H1 (cell line): ENCODE measurements at regions not wholly inside any gene's neighbourhood (a gene's known extent, or its start where the extent isn't known, plus 50 kb on each side); places are given as distances from the start of the nearest gene placed in this dataset.

Experiments used
- BRCA1 ChIP-seq: IDR thresholded peaks from 2 replicates; pipeline ENCODE4 v1.6.1; 2012; ENCODE audit warnings: low read depth, low read length, improper control_type of control experiment
- CHD2 ChIP-seq: IDR thresholded peaks from 2 replicates; pipeline ENCODE4 v1.6.1; 2012; ENCODE audit warnings: low read length, improper control_type of control experiment
- EZH2 ChIP-seq: fragments of 200-600 bp; sonication (generic); IDR thresholded peaks from 2 replicates; pipeline ENCODE4 v1.7.1; 2012; ENCODE audit warnings: low read depth, mild to moderate bottlenecking, moderate library complexity, low read length, inconsistent platforms; ENCODE audit not compliant: severe bottlenecking
- GTF2F1 ChIP-seq: IDR thresholded peaks from 2 replicates; pipeline ENCODE4 v1.6.1; 2012; ENCODE audit warnings: low read depth, low read length, improper control_type of control experiment, borderline replicate concordance
- POLR2A ChIP-seq, 2 experiments: IDR thresholded peaks; 1 replicate in 1 of 2; 2 replicates in 1 of 2; pipeline ENCODE4 v1.6.1; 2011; ENCODE audit warnings: low read depth in 2 of 2, low read length in 2 of 2, mild to moderate bottlenecking in 2 of 2; ENCODE audit errors: control extremely low read depth in 1 of 2
- YY1 ChIP-seq: IDR thresholded peaks from 2 replicates; pipeline ENCODE4 v1.6.1; 2011; ENCODE audit warnings: low read depth, mild to moderate bottlenecking, low read length
- TF ChIP-seq, protein P1 (sequence below): IDR thresholded peaks from 2 replicates; pipeline ENCODE4 v1.6.1; 2012; ENCODE audit warnings: low read length, inconsistent platforms
- TF ChIP-seq, protein P2 (sequence below), 3 experiments: IDR thresholded peaks; 1 replicate in 2 of 3; 2 replicates in 1 of 3; pipeline versions ENCODE4 v1.5.1 to v1.6.1; 2011; ENCODE audit warnings: low read length in 3 of 3, mild to moderate bottlenecking in 3 of 3, inconsistent platforms in 2 of 3, low read depth in 1 of 3, moderate library complexity in 1 of 3; ENCODE audit not compliant: insufficient read depth in 1 of 3; ENCODE audit errors: control extremely low read depth in 1 of 3
- TF ChIP-seq, protein P3 (sequence below): IDR thresholded peaks from 2 replicates; pipeline ENCODE4 v1.6.1; 2012; ENCODE audit warnings: inconsistent platforms

DNA sequence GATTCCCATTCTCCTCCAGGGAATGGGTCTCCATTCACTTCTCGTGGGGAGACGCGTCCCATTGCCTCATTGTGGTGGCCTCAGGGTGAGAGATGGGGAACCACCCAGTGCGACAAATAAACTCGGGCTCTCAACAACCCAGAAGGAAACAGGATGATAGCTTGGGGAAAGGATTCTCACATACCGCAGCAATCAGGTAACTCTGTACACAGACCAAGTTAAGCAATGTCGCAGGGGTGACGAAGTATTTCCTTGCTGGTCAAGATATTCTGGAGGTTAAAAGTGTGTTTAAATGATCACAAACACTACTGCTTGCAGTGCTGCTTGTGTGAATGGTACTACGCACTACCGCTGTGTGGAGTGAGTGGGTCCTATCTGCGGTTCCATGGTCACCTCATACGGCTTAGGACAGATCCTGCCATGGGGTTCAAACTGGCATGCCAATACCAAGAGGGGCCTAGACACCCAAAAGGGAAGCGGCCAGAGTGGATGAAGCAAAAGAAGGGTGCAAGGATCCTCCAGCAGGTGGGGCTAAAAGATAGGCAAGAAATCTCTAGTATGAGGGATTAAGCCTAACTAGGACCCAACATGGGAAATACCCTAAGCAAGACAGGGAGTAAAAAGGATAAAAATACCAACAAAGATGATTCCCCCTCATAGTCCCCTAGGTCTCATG is 143.8 kb upstream of the TMEM106B start:
- TF ChIP-seq YY1 (no peak), CHD2 (no peak), BRCA1 (no peak), GTF2F1 (no peak), EZH2 (no peak), POLR2A (IDR thresholded peaks at IDR 0.05; ENCODE audit: control extremely low read depth in 1 of 2, low read depth in 2 of 2, low read length in 2 of 2) (no peak)
- TF ChIP-seq, protein P1, sequence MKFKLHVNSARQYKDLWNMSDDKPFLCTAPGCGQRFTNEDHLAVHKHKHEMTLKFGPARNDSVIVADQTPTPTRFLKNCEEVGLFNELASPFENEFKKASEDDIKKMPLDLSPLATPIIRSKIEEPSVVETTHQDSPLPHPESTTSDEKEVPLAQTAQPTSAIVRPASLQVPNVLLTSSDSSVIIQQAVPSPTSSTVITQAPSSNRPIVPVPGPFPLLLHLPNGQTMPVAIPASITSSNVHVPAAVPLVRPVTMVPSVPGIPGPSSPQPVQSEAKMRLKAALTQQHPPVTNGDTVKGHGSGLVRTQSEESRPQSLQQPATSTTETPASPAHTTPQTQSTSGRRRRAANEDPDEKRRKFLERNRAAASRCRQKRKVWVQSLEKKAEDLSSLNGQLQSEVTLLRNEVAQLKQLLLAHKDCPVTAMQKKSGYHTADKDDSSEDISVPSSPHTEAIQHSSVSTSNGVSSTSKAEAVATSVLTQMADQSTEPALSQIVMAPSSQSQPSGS: no peak
- TF ChIP-seq, protein P2, sequence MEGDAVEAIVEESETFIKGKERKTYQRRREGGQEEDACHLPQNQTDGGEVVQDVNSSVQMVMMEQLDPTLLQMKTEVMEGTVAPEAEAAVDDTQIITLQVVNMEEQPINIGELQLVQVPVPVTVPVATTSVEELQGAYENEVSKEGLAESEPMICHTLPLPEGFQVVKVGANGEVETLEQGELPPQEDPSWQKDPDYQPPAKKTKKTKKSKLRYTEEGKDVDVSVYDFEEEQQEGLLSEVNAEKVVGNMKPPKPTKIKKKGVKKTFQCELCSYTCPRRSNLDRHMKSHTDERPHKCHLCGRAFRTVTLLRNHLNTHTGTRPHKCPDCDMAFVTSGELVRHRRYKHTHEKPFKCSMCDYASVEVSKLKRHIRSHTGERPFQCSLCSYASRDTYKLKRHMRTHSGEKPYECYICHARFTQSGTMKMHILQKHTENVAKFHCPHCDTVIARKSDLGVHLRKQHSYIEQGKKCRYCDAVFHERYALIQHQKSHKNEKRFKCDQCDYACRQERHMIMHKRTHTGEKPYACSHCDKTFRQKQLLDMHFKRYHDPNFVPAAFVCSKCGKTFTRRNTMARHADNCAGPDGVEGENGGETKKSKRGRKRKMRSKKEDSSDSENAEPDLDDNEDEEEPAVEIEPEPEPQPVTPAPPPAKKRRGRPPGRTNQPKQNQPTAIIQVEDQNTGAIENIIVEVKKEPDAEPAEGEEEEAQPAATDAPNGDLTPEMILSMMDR (IDR thresholded peaks at IDR 0.05; ENCODE audit: control extremely low read depth in 1 of 3, insufficient read depth in 1 of 3, low read depth in 1 of 3, low read length in 3 of 3): peak; percentile 45 to 81 (median 79)
- TF ChIP-seq, protein P3, sequence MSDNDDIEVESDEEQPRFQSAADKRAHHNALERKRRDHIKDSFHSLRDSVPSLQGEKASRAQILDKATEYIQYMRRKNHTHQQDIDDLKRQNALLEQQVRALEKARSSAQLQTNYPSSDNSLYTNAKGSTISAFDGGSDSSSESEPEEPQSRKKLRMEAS: no peak
